ENCODE measurements at regions not wholly inside any gene's neighbourhood (a gene's known extent, or its start where the extent isn't known, plus 50 kb on each side); places are given as distances from the start of the nearest gene placed in this dataset.
"Not testable (repeated sequence)": the region's sequence is repeated elsewhere in the genome, so short reads cannot be mapped to it uniquely, and the experiment has no call there.

- DNase-seq (ENCODE audit: low read depth in 2 of 2) = no peak
- no peak overlapping the region for H3K4me2 ChIP-seq (ENCODE audit: extremely low read depth, insufficient read depth, low read length)
- no peak overlapping the region for H3K27ac ChIP-seq (ENCODE audit: insufficient read depth, low read length)
- TF ChIP-seq, protein P1, sequence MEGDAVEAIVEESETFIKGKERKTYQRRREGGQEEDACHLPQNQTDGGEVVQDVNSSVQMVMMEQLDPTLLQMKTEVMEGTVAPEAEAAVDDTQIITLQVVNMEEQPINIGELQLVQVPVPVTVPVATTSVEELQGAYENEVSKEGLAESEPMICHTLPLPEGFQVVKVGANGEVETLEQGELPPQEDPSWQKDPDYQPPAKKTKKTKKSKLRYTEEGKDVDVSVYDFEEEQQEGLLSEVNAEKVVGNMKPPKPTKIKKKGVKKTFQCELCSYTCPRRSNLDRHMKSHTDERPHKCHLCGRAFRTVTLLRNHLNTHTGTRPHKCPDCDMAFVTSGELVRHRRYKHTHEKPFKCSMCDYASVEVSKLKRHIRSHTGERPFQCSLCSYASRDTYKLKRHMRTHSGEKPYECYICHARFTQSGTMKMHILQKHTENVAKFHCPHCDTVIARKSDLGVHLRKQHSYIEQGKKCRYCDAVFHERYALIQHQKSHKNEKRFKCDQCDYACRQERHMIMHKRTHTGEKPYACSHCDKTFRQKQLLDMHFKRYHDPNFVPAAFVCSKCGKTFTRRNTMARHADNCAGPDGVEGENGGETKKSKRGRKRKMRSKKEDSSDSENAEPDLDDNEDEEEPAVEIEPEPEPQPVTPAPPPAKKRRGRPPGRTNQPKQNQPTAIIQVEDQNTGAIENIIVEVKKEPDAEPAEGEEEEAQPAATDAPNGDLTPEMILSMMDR (conservative IDR thresholded peaks at IDR 0.05 in 1 of 2, IDR thresholded peaks at IDR 0.05 in 1 of 2; ENCODE audit: low read depth in 1 of 2, low read length in 2 of 2) = no peak
- TF ChIP-seq EZH2 (IDR thresholded peaks at IDR 0.05; ENCODE audit: low read length, missing control alignments) = no peak
- no peak overlapping the region for H3K9ac ChIP-seq (ENCODE audit: insufficient read depth, low read length)
- H3K36me3 ChIP-seq (ENCODE audit: control insufficient read depth, insufficient read depth, low read length) = no peaks in the 10 kb centered on the region
- H3K9me3 ChIP-seq (ENCODE audit: control insufficient read depth, insufficient read depth, low read depth, low read length) = no peaks in the 10 kb centered on the region
- H3K4me1 ChIP-seq (ENCODE audit: control insufficient read depth, extremely low read depth, insufficient read depth, low read length) = no peaks in the 10 kb centered on the region
- H3K27me3 ChIP-seq (ENCODE audit: control insufficient read depth, insufficient read depth, low read length) = no peaks in the 10 kb centered on the region
- H2AFZ ChIP-seq (ENCODE audit: low read length) = no peak overlapping the region
- no peaks in the 10 kb centered on the region for H4K20me1 ChIP-seq (ENCODE audit: control insufficient read depth, extremely low read depth, insufficient read depth, low read length)
- no peak overlapping the region for H3K4me3 ChIP-seq (replicated peaks in 1 of 4; ENCODE audit: control extremely low read depth in 1 of 4, insufficient read depth in 1 of 4, low read depth in 3 of 4, low read length in 4 of 4)
- H3K79me2 ChIP-seq (ENCODE audit: control insufficient read depth, insufficient read depth, low read length) = no peaks in the 10 kb centered on the region
Measured at GRCh38 chr9:1539216-1539615, 475.9 kb upstream of the SMARCA2 start.

- no peak overlapping the region for H3K27ac ChIP-seq (ENCODE audit: insufficient read depth, low read length)
Measured at GRCh38 chr9:1550636-1551035, 464.5 kb upstream of the SMARCA2 start.

GRCh38 chr9:1554081-1555035 lies 460.8 kb upstream of the SMARCA2 start:
- TF ChIP-seq EZH2 (IDR thresholded peaks at IDR 0.05; ENCODE audit: low read length, missing control alignments) = no peak
- TF ChIP-seq, protein P1 (conservative IDR thresholded peaks at IDR 0.05 in 1 of 2, IDR thresholded peaks at IDR 0.05 in 1 of 2; ENCODE audit: low read depth in 1 of 2, low read length in 2 of 2) = no peak
- no peak overlapping the region for H2AFZ ChIP-seq (ENCODE audit: low read length)
- H3K9me3 ChIP-seq (ENCODE audit: control insufficient read depth, insufficient read depth, low read depth, low read length) = no peaks in the 10 kb centered on the region
- H3K79me2 ChIP-seq (ENCODE audit: control insufficient read depth, insufficient read depth, low read length) = no peaks in the 10 kb centered on the region
- H4K20me1 ChIP-seq (ENCODE audit: control insufficient read depth, extremely low read depth, insufficient read depth, low read length) = no peaks in the 10 kb centered on the region
- no peak for DNase-seq (ENCODE audit: low read depth in 2 of 2)
- no peak overlapping the region for H3K27ac ChIP-seq (ENCODE audit: insufficient read depth, low read length)
- no peaks in the 10 kb centered on the region for H3K27me3 ChIP-seq (ENCODE audit: control insufficient read depth, insufficient read depth, low read length)
- no peak overlapping the region for H3K9ac ChIP-seq (ENCODE audit: insufficient read depth, low read length)
- no peak overlapping the region for H3K4me3 ChIP-seq (replicated peaks in 1 of 4; ENCODE audit: control extremely low read depth in 1 of 4, insufficient read depth in 1 of 4, low read depth in 3 of 4, low read length in 4 of 4)
- H3K4me1 ChIP-seq (ENCODE audit: control insufficient read depth, extremely low read depth, insufficient read depth, low read length) = no peaks in the 10 kb centered on the region
- H3K36me3 ChIP-seq (ENCODE audit: control insufficient read depth, insufficient read depth, low read length) = no peaks in the 10 kb centered on the region
- H3K4me2 ChIP-seq (ENCODE audit: extremely low read depth, insufficient read depth, low read length) = no peak overlapping the region

More at GRCh38 chr9:1550636-1551035, 464.5 kb upstream of the SMARCA2 start:
- no peak overlapping the region for H2AFZ ChIP-seq (ENCODE audit: low read length)
- no peak for DNase-seq (ENCODE audit: low read depth in 2 of 2)
- no peaks in the 10 kb centered on the region for H3K4me1 ChIP-seq (ENCODE audit: control insufficient read depth, extremely low read depth, insufficient read depth, low read length)
- no peaks in the 10 kb centered on the region for H3K79me2 ChIP-seq (ENCODE audit: control insufficient read depth, insufficient read depth, low read length)
- no peak overlapping the region for H3K4me2 ChIP-seq (ENCODE audit: extremely low read depth, insufficient read depth, low read length)
- H4K20me1 ChIP-seq (ENCODE audit: control insufficient read depth, extremely low read depth, insufficient read depth, low read length) = no peaks in the 10 kb centered on the region
- no peaks in the 10 kb centered on the region for H3K36me3 ChIP-seq (ENCODE audit: control insufficient read depth, insufficient read depth, low read length)
- H3K9ac ChIP-seq (ENCODE audit: insufficient read depth, low read length) = no peak overlapping the region
- TF ChIP-seq, protein P1 (conservative IDR thresholded peaks at IDR 0.05 in 1 of 2, IDR thresholded peaks at IDR 0.05 in 1 of 2; ENCODE audit: low read depth in 1 of 2, low read length in 2 of 2) = no peak
- no peak for TF ChIP-seq EZH2 (IDR thresholded peaks at IDR 0.05; ENCODE audit: low read length, missing control alignments)
- H3K4me3 ChIP-seq (replicated peaks in 1 of 4; ENCODE audit: control extremely low read depth in 1 of 4, insufficient read depth in 1 of 4, low read depth in 3 of 4, low read length in 4 of 4) = no peak overlapping the region
- H3K27me3 ChIP-seq (ENCODE audit: control insufficient read depth, insufficient read depth, low read length) = no peaks in the 10 kb centered on the region
- no peaks in the 10 kb centered on the region for H3K9me3 ChIP-seq (ENCODE audit: control insufficient read depth, insufficient read depth, low read depth, low read length)

DNA sequence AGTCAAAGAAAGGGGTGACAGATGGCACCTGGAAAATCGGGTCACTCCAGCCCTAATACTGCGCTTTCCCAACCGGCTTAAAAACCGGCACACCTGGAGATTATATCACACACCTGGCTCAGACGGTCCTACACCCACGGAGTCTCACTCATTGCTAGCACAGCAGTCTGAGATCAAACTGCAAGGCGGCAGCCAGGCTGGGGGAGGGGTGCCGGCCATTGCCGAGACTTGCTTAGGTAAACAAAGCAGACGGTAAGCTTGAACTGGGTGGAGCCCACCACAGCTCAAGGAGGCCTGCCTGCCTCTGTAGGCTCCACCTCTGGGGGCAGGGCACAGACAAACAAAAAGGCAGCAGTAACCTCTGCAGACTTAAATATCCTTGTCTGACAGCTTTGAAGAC lies 456.5 kb upstream of the SMARCA2 start:
- H3K9me3 ChIP-seq (ENCODE audit: control insufficient read depth, insufficient read depth, low read depth, low read length); H2AFZ ChIP-seq (ENCODE audit: low read length); H3K79me2 ChIP-seq (ENCODE audit: control insufficient read depth, insufficient read depth, low read length); H3K27ac ChIP-seq (ENCODE audit: insufficient read depth, low read length); H3K36me3 ChIP-seq (ENCODE audit: control insufficient read depth, insufficient read depth, low read length); H3K27me3 ChIP-seq (ENCODE audit: control insufficient read depth, insufficient read depth, low read length); H3K4me2 ChIP-seq (ENCODE audit: extremely low read depth, insufficient read depth, low read length); DNase-seq (ENCODE audit: low read depth in 2 of 2); H3K4me1 ChIP-seq (ENCODE audit: control insufficient read depth, extremely low read depth, insufficient read depth, low read length); H3K9ac ChIP-seq (ENCODE audit: insufficient read depth, low read length); H3K4me3 ChIP-seq (replicated peaks in 1 of 4; ENCODE audit: control extremely low read depth in 1 of 4, insufficient read depth in 1 of 4, low read depth in 3 of 4, low read length in 4 of 4); H4K20me1 ChIP-seq (ENCODE audit: control insufficient read depth, extremely low read depth, insufficient read depth, low read length): not testable (repeated sequence)

Measured in fibroblast of lung (primary cell).